ENCODE measurements at regions not wholly inside any gene's neighbourhood (a gene's known extent, or its start where the extent isn't known, plus 50 kb on each side); places are given as distances from the start of the nearest gene placed in this dataset.

- H3K79me2 ChIP-seq (ENCODE audit: control insufficient read depth, low read length) = no peaks in the 10 kb centered on the region
- TF ChIP-seq CTCF (IDR thresholded peaks at IDR 0.05; ENCODE audit: low read depth, low read length, poor library complexity, severe bottlenecking) (no peak), EZH2phosphoT487 (IDR thresholded peaks at IDR 0.05; ENCODE audit: borderline replicate concordance, low read length) (no peak)
- no peaks in the 10 kb centered on the region for H3K9me2 ChIP-seq (replicated peaks; ENCODE audit: control insufficient read depth, low read length)
- no peaks in the 10 kb centered on the region for H3K4me1 ChIP-seq (ENCODE audit: control insufficient read depth, low read length)
- no peak overlapping the region for H3K4me2 ChIP-seq (ENCODE audit: low read length)
- no peaks in the 10 kb centered on the region for H3K9me3 ChIP-seq (ENCODE audit: control insufficient read depth, insufficient read depth, low read length)
- peaks cover 7% of the 10 kb centered on the region; the same call in 1 of the 2 replicates for H3K27me3 ChIP-seq (ENCODE audit: control insufficient read depth, low read length)
- no peaks in the 10 kb centered on the region for H3K36me3 ChIP-seq (ENCODE audit: control insufficient read depth, low read length)
- no peak overlapping the region for H3K27ac ChIP-seq (ENCODE audit: low read depth, low read length)
- H3K4me3 ChIP-seq (ENCODE audit: low read length) = no peak overlapping the region
- no peaks in the 10 kb centered on the region for H3F3A ChIP-seq (ENCODE audit: control insufficient read depth, insufficient read depth)
- no peaks in the 10 kb centered on the region for H4K20me1 ChIP-seq (ENCODE audit: control insufficient read depth, insufficient read depth, low read depth, low read length)
These were observed 96.8 kb upstream of the MAP1B start for GRCh38 chr5:72010430-72010829.

- no peaks in the 10 kb centered on the region for H3K9me3 ChIP-seq (ENCODE audit: control insufficient read depth, insufficient read depth, low read length)
- no peaks in the 10 kb centered on the region for H4K20me1 ChIP-seq (ENCODE audit: control insufficient read depth, insufficient read depth, low read depth, low read length)
- no peak overlapping the region for H3K4me2 ChIP-seq (ENCODE audit: low read length)
- no peaks in the 10 kb centered on the region for H3K9me2 ChIP-seq (replicated peaks; ENCODE audit: control insufficient read depth, low read length)
- no peak overlapping the region for H3K27ac ChIP-seq (ENCODE audit: low read depth, low read length)
- H3K4me1 ChIP-seq (ENCODE audit: control insufficient read depth, low read length) = no peaks in the 10 kb centered on the region
- no peaks in the 10 kb centered on the region for H3K79me2 ChIP-seq (ENCODE audit: control insufficient read depth, low read length)
- H3K27me3 ChIP-seq (ENCODE audit: control insufficient read depth, low read length) = no peaks in the 10 kb centered on the region
- TF ChIP-seq EZH2phosphoT487 (IDR thresholded peaks at IDR 0.05; ENCODE audit: borderline replicate concordance, low read length) = no peak
- no peak for TF ChIP-seq CTCF (IDR thresholded peaks at IDR 0.05; ENCODE audit: low read depth, low read length, poor library complexity, severe bottlenecking)
- H3K4me3 ChIP-seq (ENCODE audit: low read length) = no peak overlapping the region
- H3K36me3 ChIP-seq (ENCODE audit: control insufficient read depth, low read length) = no peaks in the 10 kb centered on the region
- H3F3A ChIP-seq (ENCODE audit: control insufficient read depth, insufficient read depth) = no peaks in the 10 kb centered on the region
These were observed 94.4 kb upstream of the MAP1B start for GRCh38 chr5:72012906-72013305.

- H4K20me1 ChIP-seq (ENCODE audit: control insufficient read depth, insufficient read depth, low read depth, low read length) = no peaks in the 10 kb centered on the region
- no peaks in the 10 kb centered on the region for H3K4me1 ChIP-seq (ENCODE audit: control insufficient read depth, low read length)
- no peak overlapping the region for H3K4me3 ChIP-seq (ENCODE audit: low read length)
- no peak overlapping the region for H3K27ac ChIP-seq (ENCODE audit: low read depth, low read length)
- no peaks in the 10 kb centered on the region for H3K27me3 ChIP-seq (ENCODE audit: control insufficient read depth, low read length)
- no peaks in the 10 kb centered on the region for H3K36me3 ChIP-seq (ENCODE audit: control insufficient read depth, low read length)
- H3K4me2 ChIP-seq (ENCODE audit: low read length) = no peak overlapping the region
- H3F3A ChIP-seq (ENCODE audit: control insufficient read depth, insufficient read depth) = no peaks in the 10 kb centered on the region
- TF ChIP-seq CTCF (IDR thresholded peaks at IDR 0.05; ENCODE audit: low read depth, low read length, poor library complexity, severe bottlenecking) (no peak), EZH2phosphoT487 (IDR thresholded peaks at IDR 0.05; ENCODE audit: borderline replicate concordance, low read length) (no peak)
- no peaks in the 10 kb centered on the region for H3K9me3 ChIP-seq (ENCODE audit: control insufficient read depth, insufficient read depth, low read length)
- H3K79me2 ChIP-seq (ENCODE audit: control insufficient read depth, low read length) = no peaks in the 10 kb centered on the region
- H3K9me2 ChIP-seq (replicated peaks; ENCODE audit: control insufficient read depth, low read length) = no peaks in the 10 kb centered on the region
These were observed 93.3 kb upstream of the MAP1B start for GRCh38 chr5:72013766-72014624.

Data from DOHH2 (cell line).